ENCODE measurements at regions not wholly inside any gene's neighbourhood (a gene's known extent, or its start where the extent isn't known, plus 50 kb on each side); places are given as distances from the start of the nearest gene placed in this dataset.
"Not testable (repeated sequence)": the region's sequence is repeated elsewhere in the genome, so short reads cannot be mapped to it uniquely, and the experiment has no call there.

GRCh38 chr9:38244971-38245370 is 147.5 kb upstream of the ALDH1B1 start:
- CTCF ChIA-PET: interaction anchor here (1.2 to 1.6 kb wide), 2 partner anchors 85 to 157 kb away, joined by 3 to 5 read pairs; no protein-coding TSS in a partner anchor
- H3K27ac ChIP-seq: no peak overlapping the region
- FAIRE-seq (no peak), ATAC-seq (no peak), DNase-seq (ENCODE audit: low read depth in 1 of 2, low spot score in 1 of 2) (no peak)
- no peak overlapping the region for H3K4me2 ChIP-seq
- H3K4me3 ChIP-seq: no peak overlapping the region
- H3K4me1 ChIP-seq: peaks cover 5% of the 10 kb centered on the region; the same call in 2 of the 3 replicates
- no peaks in the 10 kb centered on the region for H3K9me3 ChIP-seq
- TF ChIP-seq CHD4 (IDR thresholded peaks at IDR 0.05; ENCODE audit: borderline replicate concordance) (no peak), ZNF302 (CRISPR knock-in tag; IDR thresholded peaks at IDR 0.05) (no peak), KDM5A (IDR thresholded peaks at IDR 0.05) (no peak), FOXS1 (CRISPR knock-in tag; IDR thresholded peaks at IDR 0.05) (no peak), KDM1A (IDR thresholded peaks at IDR 0.05; ENCODE audit: low read depth) (no peak), MAZ (IDR thresholded peaks at IDR 0.05; ENCODE audit: borderline replicate concordance, low read depth, low read length) (no peak), ZFP36 (IDR thresholded peaks at IDR 0.05; ENCODE audit: borderline replicate concordance, partially characterized antibody) (no peak), JUNB (IDR thresholded peaks at IDR 0.05) (no peak), POLR2AphosphoS2 (conservative IDR thresholded peaks at IDR 0.05; ENCODE audit: low read length) (no peak), TP53 (CRISPR knock-in tag; IDR thresholded peaks at IDR 0.05) (no peak), ATOH8 (CRISPR knock-in tag; IDR thresholded peaks at IDR 0.05; ENCODE audit: low read depth) (no peak), NFE2L2 (conservative IDR thresholded peaks at IDR 0.05; ENCODE audit: low read length) (no peak), MAX (IDR thresholded peaks at IDR 0.05) (no peak), RCOR1 (IDR thresholded peaks at IDR 0.05; ENCODE audit: low read depth, low read length) (no peak)
- WGBS (ENCODE audit: missing lambda C conversion rate): 90% methylated on average over 1 of the region's 1 CpG
- POLR2A ChIA-PET: interaction anchor here (0.9 kb wide), 1 partner anchor 81 kb away, joined by 3 read pairs; no protein-coding TSS in a partner anchor

GRCh38 chr9:38243993-38244392 is 148.5 kb upstream of the ALDH1B1 start:
- Histone ChIP-seq H3K9me3 (no peaks in the 10 kb centered on the region), H3K27ac (no peak overlapping the region), H3K4me1 (peaks cover 5% of the 10 kb centered on the region; the same call in 2 of the 3 replicates), H3K4me2 (no peak overlapping the region), H3K4me3 (no peak overlapping the region)
- ChIA-PET POLR2A (no interaction called here), CTCF (interaction anchor here (0.8 to 1.6 kb wide), 2 partner anchors 17 to 156 kb away, joined by 4 to 5 read pairs; no protein-coding TSS in a partner anchor)
- DNase-seq (ENCODE audit: low read depth in 1 of 2, low spot score in 1 of 2) (no peak), ATAC-seq (no peak), FAIRE-seq (no peak)
- WGBS (ENCODE audit: missing lambda C conversion rate): 69% methylated on average over 4 of the region's 4 CpGs
- no peak for TF ChIP-seq RARB (CRISPR knock-in tag; IDR thresholded peaks at IDR 0.05)
- no peak for TF ChIP-seq FOSL2 (IDR thresholded peaks at IDR 0.05)
- TF ChIP-seq FOSL2 (CRISPR knock-in tag; IDR thresholded peaks at IDR 0.05): no peak
- TF ChIP-seq POLR2AphosphoS2 (conservative IDR thresholded peaks at IDR 0.05; ENCODE audit: low read length): no peak
- TF ChIP-seq MYC (IDR thresholded peaks at IDR 0.05; ENCODE audit: borderline replicate concordance, low read length): no peak
- TF ChIP-seq USF2 (IDR thresholded peaks at IDR 0.05): no peak
- TF ChIP-seq MAFK (IDR thresholded peaks at IDR 0.05; ENCODE audit: partially characterized antibody): no peak
- TF ChIP-seq MAX (IDR thresholded peaks at IDR 0.05): no peak
- TF ChIP-seq KDM1A (IDR thresholded peaks at IDR 0.05; ENCODE audit: low read depth): no peak
- TF ChIP-seq EP300 (IDR thresholded peaks at IDR 0.05): no peak
- no peak for TF ChIP-seq POLR2A (IDR thresholded peaks at IDR 0.05; ENCODE audit: low read length)
- no peak for TF ChIP-seq NR3C1 (IDR thresholded peaks at IDR 0.05)

- POLR2A ChIA-PET; DNase-seq (ENCODE audit: low read depth in 1 of 2, low spot score in 1 of 2): not testable (repeated sequence)
- no CpG with 5 or more reads among the region's 30 CpGs for WGBS (ENCODE audit: missing lambda C conversion rate)
Observed at GRCh38 chr9:38242151-38242550, 150.4 kb upstream of the ALDH1B1 start.

More at GRCh38 chr9:38242151-38242550, 150.4 kb upstream of the ALDH1B1 start:
- ATAC-seq, FAIRE-seq, CTCF ChIA-PET, H3K4me2 ChIP-seq, H3K4me1 ChIP-seq, H3K4me3 ChIP-seq, H3K27ac ChIP-seq, H3K9me3 ChIP-seq: not testable (repeated sequence)

Measured in A549 (cell line).